HG02588 (cell line): ENCODE measurements at regions not wholly inside any gene's neighbourhood (a gene's known extent, or its start where the extent isn't known, plus 50 kb on each side); places are given as distances from the start of the nearest gene placed in this dataset.

Experiments used
- ATAC-seq: cut with Tn5 transposase; IDR thresholded peaks from one replicate; pipeline ENCODE4 v1.9.1; 2021; ENCODE audit warnings: mild to moderate bottlenecking, moderate library complexity; ENCODE audit not compliant: unreplicated experiment

DNA sequence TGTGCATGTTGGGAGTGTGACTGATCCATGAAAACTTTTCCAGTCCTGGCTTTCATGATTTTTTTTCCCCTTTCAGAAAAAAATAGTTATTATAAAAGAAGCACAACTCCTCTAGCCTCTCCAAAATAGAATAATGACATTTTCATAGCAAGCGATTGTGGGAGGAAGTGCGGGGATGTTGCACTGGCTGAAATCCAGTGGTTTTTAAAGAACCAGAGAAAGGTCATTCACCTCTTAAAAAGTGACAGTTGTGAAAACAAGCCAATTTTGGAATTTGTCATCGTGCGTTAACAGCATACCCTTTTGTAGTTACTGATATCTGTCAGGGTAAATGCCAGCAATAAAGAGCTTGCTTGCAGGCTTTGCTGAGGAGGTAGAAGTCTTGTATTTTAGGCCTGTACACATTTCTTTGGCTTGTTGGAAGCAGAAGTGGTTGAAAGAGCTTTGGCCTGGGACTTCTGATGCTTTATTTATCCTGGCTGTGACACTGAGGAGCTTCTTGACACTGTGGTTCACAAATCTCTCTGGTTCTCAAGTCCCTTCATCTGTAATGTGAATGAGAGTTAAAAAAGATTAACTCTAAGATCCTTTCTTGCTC is 545.9 kb downstream of the REEP3 start:
- no peak for ATAC-seq

DNA sequence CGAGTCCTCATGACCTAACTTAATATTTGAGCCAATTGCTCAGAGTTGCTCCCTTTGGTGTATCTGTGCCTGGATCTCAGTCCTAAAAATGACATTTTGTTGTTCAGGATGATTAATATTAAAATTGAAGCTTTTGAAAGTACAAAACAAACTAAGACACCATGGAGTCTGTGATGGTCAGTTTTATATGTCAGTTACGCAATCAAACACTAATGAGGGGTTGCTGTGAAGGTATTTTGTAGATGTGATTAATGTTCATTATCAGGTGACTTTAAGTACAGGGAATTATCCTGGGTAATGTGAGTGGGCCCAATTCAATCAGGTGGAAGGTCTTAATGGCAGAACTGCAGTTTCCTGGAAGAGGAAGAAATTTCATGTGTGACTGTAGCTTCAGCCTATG is 546.7 kb downstream of the REEP3 start:
- ATAC-seq, result no peak

- ATAC-seq, result no peak
Observed at GRCh38 chr10:64070241-64070640, 549.0 kb downstream of the REEP3 start.

GRCh38 chr10:64071218-64071617 is 550.0 kb downstream of the REEP3 start:
- ATAC-seq, result no peak

DNA sequence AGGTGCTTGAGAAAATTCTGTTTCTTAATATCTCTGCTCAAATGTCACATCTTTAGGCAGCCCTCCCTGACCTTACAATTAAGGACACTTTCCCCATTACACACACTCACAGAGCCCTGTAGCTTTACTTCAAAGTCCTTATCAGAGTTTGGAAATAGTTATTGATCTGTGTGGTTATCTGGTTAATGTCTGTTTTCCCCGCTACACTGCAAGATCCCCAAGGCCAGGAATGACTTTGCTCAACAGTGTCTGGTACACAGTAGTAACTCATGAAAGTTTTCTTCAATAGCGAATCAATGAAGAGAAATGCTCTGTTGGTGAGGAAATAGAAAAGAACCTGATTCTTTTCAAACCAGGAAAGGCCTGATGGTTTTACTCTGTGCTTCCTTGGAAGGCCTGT is 554.4 kb downstream of the REEP3 start:
- no peak for ATAC-seq

DNA sequence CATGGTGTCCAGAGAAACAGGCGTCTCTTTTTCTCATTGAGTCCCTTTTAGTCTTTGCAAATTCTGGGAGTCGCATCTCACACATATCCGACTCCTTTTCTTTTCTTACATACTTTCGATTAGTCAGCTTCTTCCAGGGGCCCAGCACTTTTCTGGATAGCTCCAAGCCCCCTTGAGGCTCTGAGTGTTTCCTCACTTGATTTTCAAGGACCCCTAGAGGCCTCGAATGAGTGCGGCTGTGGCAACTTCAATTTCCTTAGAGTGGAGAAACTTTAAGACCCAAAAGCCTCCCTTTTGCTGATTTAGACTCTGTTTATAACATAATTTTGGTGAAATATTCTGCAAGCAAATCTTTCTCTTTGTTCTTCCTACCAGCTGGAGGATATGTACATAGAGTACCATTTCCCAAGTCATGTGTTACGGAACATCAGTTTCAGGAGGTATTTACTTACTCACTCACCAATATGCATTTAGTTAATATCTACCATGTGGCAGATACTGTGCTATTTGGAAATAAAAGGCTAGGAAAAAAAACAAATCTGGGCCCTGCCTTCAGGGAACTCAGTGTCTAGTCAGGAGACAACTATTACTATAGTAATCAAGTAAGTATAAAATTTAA is 555.2 kb downstream of the REEP3 start:
- no peak for ATAC-seq

DNA sequence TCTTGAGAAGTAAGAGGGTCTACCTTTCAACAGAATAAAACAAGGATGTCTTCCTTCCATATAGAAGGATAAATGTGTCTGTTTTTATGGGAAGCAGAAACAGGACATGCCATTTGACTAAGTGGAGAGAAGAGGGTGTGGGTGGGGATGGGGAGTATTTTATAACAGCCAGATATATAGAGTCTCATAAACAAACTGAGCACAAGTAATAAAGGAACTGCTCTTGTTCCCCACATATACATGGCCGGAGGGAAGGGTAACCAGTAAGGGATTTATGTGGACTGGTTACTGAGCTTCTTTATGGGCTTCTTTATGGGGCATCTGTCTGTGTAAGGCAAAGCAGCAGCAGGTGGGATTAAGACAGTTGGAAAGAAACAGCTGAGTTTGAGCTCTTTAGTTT is 558.1 kb downstream of the REEP3 start:
- ATAC-seq, result no peak

- ATAC-seq, result no peak
Observed at GRCh38 chr10:64080071-64080470, 558.9 kb downstream of the REEP3 start.

- ATAC-seq, result no peak
Observed at GRCh38 chr10:64081947-64082482, 560.8 kb downstream of the REEP3 start.

DNA sequence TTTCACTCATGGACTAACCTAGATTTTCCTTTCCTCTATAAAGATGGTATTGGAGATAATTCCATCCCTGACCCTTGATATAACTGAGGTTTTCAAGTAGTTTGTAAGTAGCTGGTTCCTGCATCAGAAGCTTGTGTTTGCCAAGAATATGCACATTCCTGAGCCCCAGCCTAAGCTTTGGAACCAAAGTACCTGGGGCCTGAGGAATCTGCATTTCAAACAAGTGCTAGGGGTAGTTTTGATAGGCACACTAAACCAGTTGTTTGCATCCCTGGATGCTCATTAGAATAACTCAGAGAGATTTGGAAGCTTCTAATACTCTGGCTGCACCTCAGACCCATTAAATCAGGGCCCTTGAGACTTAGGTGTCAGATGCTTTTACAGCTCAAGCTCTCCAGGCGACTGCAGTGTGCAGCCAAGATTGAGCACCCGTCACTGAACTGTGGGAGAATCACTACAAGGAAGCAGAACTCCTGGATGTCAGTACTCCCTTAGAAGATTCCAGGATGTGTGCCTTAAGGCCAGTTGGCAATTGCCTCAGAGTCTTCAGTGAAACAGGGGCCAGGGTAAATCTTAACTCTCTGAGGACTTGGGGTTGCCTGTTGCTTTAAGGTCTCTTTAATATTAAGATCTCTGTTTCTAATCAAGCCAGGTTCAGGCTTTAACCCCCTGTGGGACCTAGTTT is 565.0 kb downstream of the REEP3 start:
- no peak for ATAC-seq

GRCh38 chr10:64089648-64090047 is 568.4 kb downstream of the REEP3 start:
- ATAC-seq, result no peak

GRCh38 chr10:64090865-64091264 is 569.7 kb downstream of the REEP3 start:
- no peak for ATAC-seq

- ATAC-seq, result no peak
Observed at GRCh38 chr10:64091897-64092296, 570.7 kb downstream of the REEP3 start.

GRCh38 chr10:64093304-64093703 is 572.1 kb downstream of the REEP3 start:
- no peak for ATAC-seq

DNA sequence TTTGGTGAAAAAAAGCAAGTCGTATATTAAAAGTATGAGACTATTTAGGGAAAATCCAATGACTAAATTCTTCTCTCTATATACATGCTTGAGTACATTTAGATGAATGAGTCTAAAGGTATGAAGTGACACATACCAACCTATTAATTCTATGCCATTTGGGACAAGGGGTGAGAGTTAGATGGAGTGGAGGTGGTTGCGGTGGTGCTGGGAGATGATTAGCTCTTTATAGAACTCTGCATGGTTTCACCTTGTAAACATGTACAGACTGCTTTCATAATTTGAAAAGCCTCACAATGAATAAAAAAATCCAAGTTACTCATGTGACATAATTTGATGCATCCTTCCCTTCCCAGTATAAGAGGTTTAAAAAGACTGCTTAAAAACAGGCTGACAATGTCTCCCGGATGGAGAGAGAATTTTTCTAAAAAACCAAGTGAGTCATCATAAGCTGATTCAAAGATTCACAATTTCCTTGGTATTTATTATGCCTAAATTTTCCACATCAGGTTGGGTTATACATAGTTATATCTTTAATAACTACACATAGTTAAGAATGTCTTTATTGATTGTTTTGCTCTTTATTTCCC is 572.8 kb downstream of the REEP3 start:
- ATAC-seq, result no peak

- no peak for ATAC-seq
Observed at GRCh38 chr10:64096941-64097340, 575.7 kb downstream of the REEP3 start.

- no peak for ATAC-seq
Observed at GRCh38 chr10:64097391-64098122, 576.4 kb downstream of the REEP3 start.

- no peak for ATAC-seq
Observed at GRCh38 chr10:64098994-64099393, 577.8 kb downstream of the REEP3 start.

- no peak for ATAC-seq
Observed at GRCh38 chr10:64101606-64102263, 580.5 kb downstream of the REEP3 start.

DNA sequence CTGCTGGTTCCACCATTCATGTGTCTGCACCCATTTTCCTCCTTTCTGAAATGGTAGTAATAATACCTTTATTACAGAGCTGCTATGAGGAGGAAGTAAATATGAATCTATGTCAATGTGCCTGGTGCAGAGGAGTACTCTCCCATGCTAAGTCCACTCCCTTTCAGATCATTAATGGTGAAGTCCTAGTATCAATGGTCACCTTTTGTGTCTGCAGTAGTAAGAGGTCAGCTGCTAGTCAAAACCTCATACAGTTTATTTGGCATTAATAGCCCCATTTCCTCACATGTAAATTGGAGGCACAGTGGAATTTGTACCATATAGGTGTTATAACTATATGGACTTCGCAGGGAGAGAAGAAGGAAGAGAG is 581.0 kb downstream of the REEP3 start:
- ATAC-seq, result no peak

DNA sequence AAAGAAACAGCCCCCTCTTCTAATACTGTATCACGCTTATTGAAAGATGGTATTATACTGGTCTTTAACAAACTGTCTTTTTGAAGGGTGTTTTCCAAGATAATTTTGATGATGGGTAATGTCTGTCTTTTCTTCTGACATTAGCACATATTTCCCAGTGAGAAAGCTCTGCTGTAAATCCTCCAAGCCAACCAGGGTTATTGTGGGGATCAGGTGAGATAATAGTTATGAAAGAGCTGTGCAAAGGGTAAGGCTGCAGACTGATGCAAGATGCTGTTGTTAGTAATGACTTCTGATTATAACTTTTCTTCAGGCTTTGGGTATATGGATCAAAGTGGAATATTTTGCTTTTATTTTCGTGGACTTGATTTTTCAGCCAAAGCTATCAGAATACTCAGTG is 581.7 kb downstream of the REEP3 start:
- ATAC-seq, result no peak
